GM23338 (cell line): ENCODE measurements at regions not wholly inside any gene's neighbourhood (a gene's known extent, or its start where the extent isn't known, plus 50 kb on each side); places are given as distances from the start of the nearest gene placed in this dataset.

Source experiments
- ATAC-seq: fragments of 200-7000 bp; cut with Tn5 transposase; 3 replicates; pipeline ENCODE4 v1.9.1; 2020
- DNase-seq: peaks from one replicate; pipeline ENCODE4 v3.0.0-alpha.2; 2015; ENCODE audit warnings: low spot score
- H2AFZ ChIP-seq: fragments of 200-600 bp; sonication (generic); 2 replicates; pipeline ENCODE4 v1.8.0; 2016; ENCODE audit warnings: antibody characterized with exemption, mild to moderate bottlenecking, moderate library complexity
- H3F3A ChIP-seq: fragments of 200-600 bp; sonication (generic); replicated peaks from 2 replicates; pipeline ENCODE4 v1.8.0; 2017; ENCODE audit warnings: antibody characterized with exemption, mixed run types, low read depth
- H3K27ac ChIP-seq: fragments of 200-600 bp; sonication (generic); 2 replicates; pipeline ENCODE4 v1.6.1; 2016; ENCODE audit warnings: low read depth
- H3K27me3 ChIP-seq: fragments of 200-600 bp; sonication (generic); 2 replicates; pipeline ENCODE4 v1.8.0; 2016; ENCODE audit warnings: mild to moderate bottlenecking, mixed run types, moderate library complexity; ENCODE audit not compliant: insufficient read depth
- H3K36me3 ChIP-seq: fragments of 200-600 bp; sonication (generic); 2 replicates; pipeline ENCODE4 v1.8.0; 2016; ENCODE audit warnings: mild to moderate bottlenecking; ENCODE audit not compliant: insufficient read depth
- H3K4me1 ChIP-seq: fragments of 200-600 bp; sonication (generic); 2 replicates; pipeline ENCODE4 v1.8.0; 2016; ENCODE audit warnings: mild to moderate bottlenecking, moderate library complexity; ENCODE audit not compliant: insufficient read depth
- H3K4me2 ChIP-seq: fragments of 200-600 bp; sonication (generic); 2 replicates; pipeline ENCODE4 v1.7.1; 2017; ENCODE audit warnings: mixed run types
- H3K4me3 ChIP-seq: fragments of 200-600 bp; sonication (generic); 2 replicates; pipeline ENCODE4 v1.6.1; 2016; ENCODE audit warnings: mixed run types
- H3K79me2 ChIP-seq: fragments of 200-600 bp; sonication (generic); replicated peaks from 2 replicates; pipeline ENCODE4 v1.8.0; 2017; ENCODE audit warnings: mild to moderate bottlenecking; ENCODE audit not compliant: insufficient read depth
- H3K9me2 ChIP-seq: fragments of 200-600 bp; sonication (generic); 2 replicates; pipeline ENCODE4 v1.8.0; 2017; ENCODE audit not compliant: insufficient read depth
- H4K20me1 ChIP-seq: fragments of 200-600 bp; sonication (generic); replicated peaks from 2 replicates; pipeline ENCODE4 v1.8.0; 2017; ENCODE audit warnings: mild to moderate bottlenecking; ENCODE audit not compliant: insufficient read depth
- H3K27ac Mint-ChIP-seq: 2 replicates; pipeline ENCODE4 v1.8.0; 2020; ENCODE audit warnings: inconsistent platforms, mild to moderate bottlenecking, moderate library complexity, mixed read lengths
- H3K27me3 Mint-ChIP-seq: 3 replicates; pipeline ENCODE4 v1.8.0; 2022; ENCODE audit warnings: low read depth, mild to moderate bottlenecking, moderate library complexity, mixed read lengths, inconsistent platforms; ENCODE audit not compliant: insufficient read depth, poor library complexity
- H3K36me3 Mint-ChIP-seq: 3 replicates; pipeline ENCODE4 v1.8.0; 2021; ENCODE audit warnings: low read depth, mild to moderate bottlenecking, inconsistent platforms, moderate library complexity, mixed read lengths
- H3K4me1 Mint-ChIP-seq: 3 replicates; pipeline ENCODE4 v1.8.0; 2020; ENCODE audit warnings: mild to moderate bottlenecking, inconsistent platforms, mixed read lengths
- H3K4me3 Mint-ChIP-seq: 3 replicates; pipeline ENCODE4 v1.8.0; 2021; ENCODE audit warnings: moderate library complexity, mild to moderate bottlenecking, inconsistent platforms, mixed read lengths
- H3K9me3 Mint-ChIP-seq: 3 replicates; pipeline ENCODE4 v1.8.0; 2020; ENCODE audit warnings: moderate library complexity, mild to moderate bottlenecking, inconsistent platforms, mixed read lengths
- CREB1 ChIP-seq: fragments of 250-450 bp; sonication (Bioruptor Pico); IDR thresholded peaks from 2 replicates; pipeline ENCODE4 v1.5.0; 2020; ENCODE audit warnings: low read depth, mild to moderate bottlenecking, moderate library complexity
- EZH2 ChIP-seq: fragments of 200-600 bp; sonication (generic); IDR thresholded peaks from one replicate; pipeline ENCODE4 v1.8.0; 2017; ENCODE audit warnings: antibody characterized with exemption, mild to moderate bottlenecking, low read depth; ENCODE audit not compliant: unreplicated experiment
- EZH2phosphoT487 ChIP-seq: fragments of 200-600 bp; sonication (generic); IDR thresholded peaks from one replicate; pipeline ENCODE4 v1.8.1; 2018; ENCODE audit warnings: antibody characterized with exemption; ENCODE audit not compliant: unreplicated experiment
- JUNB ChIP-seq: IDR thresholded peaks from one replicate; pipeline ENCODE4 v1.6.1; 2016; ENCODE audit warnings: antibody characterized with exemption; ENCODE audit not compliant: unreplicated experiment
- NANOG ChIP-seq: IDR thresholded peaks from 2 replicates; pipeline ENCODE4 v1.6.1; 2016; ENCODE audit warnings: antibody characterized with exemption, borderline replicate concordance
- POLR2AphosphoS5 ChIP-seq: IDR thresholded peaks from 2 replicates; pipeline ENCODE4 v1.6.1; 2016; ENCODE audit warnings: antibody characterized with exemption, low read depth
- STAT1 ChIP-seq: IDR thresholded peaks from one replicate; pipeline ENCODE4 v1.6.1; 2016; ENCODE audit warnings: antibody characterized with exemption; ENCODE audit not compliant: unreplicated experiment
- ZNF114 ChIP-seq: fragments of 250-450 bp; sonication (Bioruptor Pico); IDR thresholded peaks from 2 replicates; pipeline ENCODE4 v1.5.0; 2020; ENCODE audit warnings: mild to moderate bottlenecking, moderate library complexity
- ZNF331 ChIP-seq: fragments of 250-450 bp; sonication (Bioruptor Pico); IDR thresholded peaks from 2 replicates; pipeline ENCODE4 v1.5.0; 2020; ENCODE audit warnings: low read depth, mild to moderate bottlenecking, moderate library complexity
- TF ChIP-seq, protein P1 (sequence below), 2 experiments: fragments of 200-600 bp in 1 of 2; sonication (generic) in 1 of 2; conservative IDR thresholded peaks; 2 replicates each; pipeline versions ENCODE4 v1.5.1 to v1.6.1; 2016 to 2017; ENCODE audit warnings: antibody characterized with exemption in 2 of 2, low read depth in 2 of 2, mild to moderate bottlenecking in 2 of 2, moderate library complexity in 1 of 2
- TF ChIP-seq, protein P2 (sequence below): IDR thresholded peaks from one replicate; pipeline ENCODE4 v1.6.1; 2018; ENCODE audit warnings: antibody characterized with exemption; ENCODE audit not compliant: unreplicated experiment
- TF ChIP-seq, protein P3 (sequence below): IDR thresholded peaks from 2 replicates; pipeline ENCODE4 v1.6.1; 2016; ENCODE audit warnings: antibody characterized with exemption

DNA sequence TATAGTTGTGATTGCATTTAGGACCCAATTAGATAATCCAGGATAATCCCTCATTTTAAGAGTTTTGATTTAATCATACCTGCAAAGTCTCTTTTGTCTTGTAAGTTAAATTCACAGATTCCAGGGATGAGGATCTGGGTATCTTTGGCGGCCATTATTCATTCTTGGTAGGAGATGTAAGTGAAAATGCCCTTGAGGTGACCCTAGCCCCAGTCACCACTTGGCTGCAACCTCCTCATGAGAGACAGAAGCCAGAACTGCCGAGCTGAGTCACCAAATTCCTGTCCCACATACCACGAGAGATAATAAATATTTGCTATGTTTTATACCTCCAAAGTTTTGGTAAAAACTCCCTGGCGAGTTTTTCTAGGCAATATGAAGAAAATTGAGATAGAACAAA lies 389.4 kb downstream of the RFC3 start:
- Mint-ChIP-seq H3K27me3 (peaks cover 1% of the 10 kb centered on the region), H3K27ac (no peak overlapping the region), H3K36me3 (no peaks in the 10 kb centered on the region; the same call in 2 of the 3 replicates), H3K9me3 (no peaks in the 10 kb centered on the region; the same call in 2 of the 3 replicates), H3K4me3 (no peak overlapping the region), H3K4me1 (no peaks in the 10 kb centered on the region; the same call in 2 of the 3 replicates)
- Histone ChIP-seq H2AFZ (no peak overlapping the region), H3K79me2 (no peaks in the 10 kb centered on the region), H3K27me3 (no peaks in the 10 kb centered on the region), H3K9me2 (peaks cover 19% of the 10 kb centered on the region), H3F3A (no peaks in the 10 kb centered on the region), H3K4me1 (no peaks in the 10 kb centered on the region), H4K20me1 (no peaks in the 10 kb centered on the region), H3K4me3 (no peak overlapping the region), H3K4me2 (no peak overlapping the region), H3K27ac (no peak overlapping the region), H3K36me3 (no peaks in the 10 kb centered on the region)
- DNase-seq, result no peak
- ATAC-seq, result no peak
- TF ChIP-seq JUNB (no peak), CREB1 (CRISPR knock-in tag) (no peak), STAT1 (no peak), ZNF114 (no peak), EZH2 (no peak), EZH2phosphoT487 (no peak), NANOG (no peak), ZNF331 (CRISPR knock-in tag) (no peak), POLR2AphosphoS5 (no peak)
- TF ChIP-seq, protein P1, sequence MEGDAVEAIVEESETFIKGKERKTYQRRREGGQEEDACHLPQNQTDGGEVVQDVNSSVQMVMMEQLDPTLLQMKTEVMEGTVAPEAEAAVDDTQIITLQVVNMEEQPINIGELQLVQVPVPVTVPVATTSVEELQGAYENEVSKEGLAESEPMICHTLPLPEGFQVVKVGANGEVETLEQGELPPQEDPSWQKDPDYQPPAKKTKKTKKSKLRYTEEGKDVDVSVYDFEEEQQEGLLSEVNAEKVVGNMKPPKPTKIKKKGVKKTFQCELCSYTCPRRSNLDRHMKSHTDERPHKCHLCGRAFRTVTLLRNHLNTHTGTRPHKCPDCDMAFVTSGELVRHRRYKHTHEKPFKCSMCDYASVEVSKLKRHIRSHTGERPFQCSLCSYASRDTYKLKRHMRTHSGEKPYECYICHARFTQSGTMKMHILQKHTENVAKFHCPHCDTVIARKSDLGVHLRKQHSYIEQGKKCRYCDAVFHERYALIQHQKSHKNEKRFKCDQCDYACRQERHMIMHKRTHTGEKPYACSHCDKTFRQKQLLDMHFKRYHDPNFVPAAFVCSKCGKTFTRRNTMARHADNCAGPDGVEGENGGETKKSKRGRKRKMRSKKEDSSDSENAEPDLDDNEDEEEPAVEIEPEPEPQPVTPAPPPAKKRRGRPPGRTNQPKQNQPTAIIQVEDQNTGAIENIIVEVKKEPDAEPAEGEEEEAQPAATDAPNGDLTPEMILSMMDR (conservative IDR thresholded peaks at IDR 0.05; ENCODE audit: low read depth in 2 of 2), result no peak
- TF ChIP-seq, protein P2, sequence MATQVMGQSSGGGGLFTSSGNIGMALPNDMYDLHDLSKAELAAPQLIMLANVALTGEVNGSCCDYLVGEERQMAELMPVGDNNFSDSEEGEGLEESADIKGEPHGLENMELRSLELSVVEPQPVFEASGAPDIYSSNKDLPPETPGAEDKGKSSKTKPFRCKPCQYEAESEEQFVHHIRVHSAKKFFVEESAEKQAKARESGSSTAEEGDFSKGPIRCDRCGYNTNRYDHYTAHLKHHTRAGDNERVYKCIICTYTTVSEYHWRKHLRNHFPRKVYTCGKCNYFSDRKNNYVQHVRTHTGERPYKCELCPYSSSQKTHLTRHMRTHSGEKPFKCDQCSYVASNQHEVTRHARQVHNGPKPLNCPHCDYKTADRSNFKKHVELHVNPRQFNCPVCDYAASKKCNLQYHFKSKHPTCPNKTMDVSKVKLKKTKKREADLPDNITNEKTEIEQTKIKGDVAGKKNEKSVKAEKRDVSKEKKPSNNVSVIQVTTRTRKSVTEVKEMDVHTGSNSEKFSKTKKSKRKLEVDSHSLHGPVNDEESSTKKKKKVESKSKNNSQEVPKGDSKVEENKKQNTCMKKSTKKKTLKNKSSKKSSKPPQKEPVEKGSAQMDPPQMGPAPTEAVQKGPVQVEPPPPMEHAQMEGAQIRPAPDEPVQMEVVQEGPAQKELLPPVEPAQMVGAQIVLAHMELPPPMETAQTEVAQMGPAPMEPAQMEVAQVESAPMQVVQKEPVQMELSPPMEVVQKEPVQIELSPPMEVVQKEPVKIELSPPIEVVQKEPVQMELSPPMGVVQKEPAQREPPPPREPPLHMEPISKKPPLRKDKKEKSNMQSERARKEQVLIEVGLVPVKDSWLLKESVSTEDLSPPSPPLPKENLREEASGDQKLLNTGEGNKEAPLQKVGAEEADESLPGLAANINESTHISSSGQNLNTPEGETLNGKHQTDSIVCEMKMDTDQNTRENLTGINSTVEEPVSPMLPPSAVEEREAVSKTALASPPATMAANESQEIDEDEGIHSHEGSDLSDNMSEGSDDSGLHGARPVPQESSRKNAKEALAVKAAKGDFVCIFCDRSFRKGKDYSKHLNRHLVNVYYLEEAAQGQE, result no peak
- TF ChIP-seq, protein P3, sequence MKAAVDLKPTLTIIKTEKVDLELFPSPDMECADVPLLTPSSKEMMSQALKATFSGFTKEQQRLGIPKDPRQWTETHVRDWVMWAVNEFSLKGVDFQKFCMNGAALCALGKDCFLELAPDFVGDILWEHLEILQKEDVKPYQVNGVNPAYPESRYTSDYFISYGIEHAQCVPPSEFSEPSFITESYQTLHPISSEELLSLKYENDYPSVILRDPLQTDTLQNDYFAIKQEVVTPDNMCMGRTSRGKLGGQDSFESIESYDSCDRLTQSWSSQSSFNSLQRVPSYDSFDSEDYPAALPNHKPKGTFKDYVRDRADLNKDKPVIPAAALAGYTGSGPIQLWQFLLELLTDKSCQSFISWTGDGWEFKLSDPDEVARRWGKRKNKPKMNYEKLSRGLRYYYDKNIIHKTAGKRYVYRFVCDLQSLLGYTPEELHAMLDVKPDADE, result no peak
